CD4-positive, alpha-beta T cell (primary cell): ENCODE measurements at regions not wholly inside any gene's neighbourhood (a gene's known extent, or its start where the extent isn't known, plus 50 kb on each side); places are given as distances from the start of the nearest gene placed in this dataset.

Source experiments
- ATAC-seq: fragments of 200-7000 bp; cut with Tn5 transposase; one replicate; pipeline ENCODE4 v1.10.0; 2022; ENCODE audit warnings: mild to moderate bottlenecking; ENCODE audit not compliant: poor library complexity
- CTCF ChIA-PET: fragments of 350-600 bp; sonication (Branson Sonifier 250); formaldehyde crosslinking; loops from one replicate; lab custom pipeline; 2021; ENCODE audit warnings: antibody characterized with exemption, inconsistent platforms; lab: Charles Lee
- POLR2A ChIA-PET: fragments of 350-600 bp; sonication (Branson Sonifier 250); formaldehyde crosslinking; loops from one replicate; lab custom pipeline; 2021; ENCODE audit warnings: antibody characterized with exemption, inconsistent platforms; lab: Charles Lee
- DNase-seq, 14 experiments: peaks; one replicate each; pipeline ENCODE4 v3.0.0-alpha.2; 2013 to 2020; ENCODE audit warnings: mixed read lengths in 2 of 14
- H3K27ac ChIP-seq, 2 donors: one replicate each; pipeline versions ENCODE4 v1.5.1 to v1.7.0; 2013; ENCODE audit warnings: low read length in 2 of 2, low read depth in 1 of 2, mild to moderate bottlenecking in 1 of 2
- H3K27me3 ChIP-seq, 2 experiments: 1 replicate in 1 of 2; 2 replicates in 1 of 2; pipeline versions ENCODE4 v1.6.1 to v1.7.0; 2013; ENCODE audit warnings: low read length in 2 of 2, control low read depth in 1 of 2, mild to moderate bottlenecking in 1 of 2, moderate library complexity in 1 of 2; ENCODE audit not compliant: insufficient read depth in 2 of 2, control insufficient read depth in 1 of 2
- H3K36me3 ChIP-seq: one replicate; pipeline ENCODE4 v1.6.1; 2013; ENCODE audit warnings: low read length, control low read depth; ENCODE audit not compliant: insufficient read depth
- H3K4me1 ChIP-seq: one replicate; pipeline ENCODE4 v1.6.1; 2013; ENCODE audit warnings: low read length, control low read depth; ENCODE audit not compliant: insufficient read depth
- H3K4me3 ChIP-seq: one replicate; pipeline ENCODE4 v1.5.1; 2013; ENCODE audit warnings: mild to moderate bottlenecking, low read length, moderate library complexity
- H3K9me3 ChIP-seq, 2 experiments: 1 replicate in 1 of 2; 2 replicates in 1 of 2; pipeline versions ENCODE4 v1.6.1 to v1.7.0; 2013; ENCODE audit warnings: low read length in 2 of 2, mild to moderate bottlenecking in 2 of 2, control low read depth in 1 of 2, moderate library complexity in 1 of 2; ENCODE audit not compliant: control insufficient read depth in 1 of 2, insufficient read depth in 1 of 2
- H3K27ac Mint-ChIP-seq: one replicate; pipeline ENCODE4 v1.8.0; 2020; ENCODE audit warnings: mixed read lengths
- H3K27me3 Mint-ChIP-seq: one replicate; pipeline ENCODE4 v1.8.0; 2021; ENCODE audit warnings: mixed read lengths
- H3K36me3 Mint-ChIP-seq: one replicate; pipeline ENCODE4 v1.8.0; 2021; ENCODE audit warnings: low read depth, mixed read lengths
- H3K4me1 Mint-ChIP-seq: one replicate; pipeline ENCODE4 v1.8.0; 2021; ENCODE audit warnings: low read depth, mixed read lengths
- H3K4me3 Mint-ChIP-seq: one replicate; pipeline ENCODE4 v1.8.0; 2020; ENCODE audit warnings: mild to moderate bottlenecking, mixed read lengths
- H3K9me3 Mint-ChIP-seq: one replicate; pipeline ENCODE4 v1.8.0; 2020; ENCODE audit warnings: mixed read lengths
- CTCF ChIP-seq: fragments of 200-600 bp; IDR thresholded peaks from one replicate; pipeline ENCODE4 v1.8.0; 2022; ENCODE audit warnings: antibody characterized with exemption, mild to moderate bottlenecking
- intact Hi-C, 2 experiments: fragments of 100-400 bp; cut with DNase I in 1 of 2; cut with micrococcal nuclease in 1 of 2; formaldehyde crosslinking; loops; one replicate each; pipeline versions ENCODE4 v1.15.1 to v1.9.0; 2023 to 2025; cut with DNase I, micrococcal nuclease

GRCh38 chr16:6625606-6626005, 707.0 kb upstream of the RBFOX1 start:
- Histone ChIP-seq H3K36me3 (no peaks in the 10 kb centered on the region), H3K27ac (no peak overlapping the region), H3K4me3 (no peak overlapping the region), H3K27me3 (no peaks in the 10 kb centered on the region), H3K4me1 (no peaks in the 10 kb centered on the region), H3K9me3 (peaks cover 0 to 9% of the 10 kb centered on the region in 2 experiments)
- H3K4me3 Mint-ChIP-seq: no peak overlapping the region
- no peak overlapping the region for H3K27ac Mint-ChIP-seq
- no peaks in the 10 kb centered on the region for H3K27me3 Mint-ChIP-seq
- DNase-seq (no peak), ATAC-seq (no peak)
- H3K4me1 Mint-ChIP-seq: no peaks in the 10 kb centered on the region
- H3K36me3 Mint-ChIP-seq: no peaks in the 10 kb centered on the region
- ChIA-PET CTCF (no interaction called here), POLR2A (no interaction called here)
- intact Hi-C loops: no loop called here
- no peak for TF ChIP-seq CTCF
- no peaks in the 10 kb centered on the region for H3K9me3 Mint-ChIP-seq

- Mint-ChIP-seq H3K27ac (no peak overlapping the region), H3K4me1 (no peaks in the 10 kb centered on the region), H3K27me3 (no peaks in the 10 kb centered on the region), H3K9me3 (peaks cover 10% of the 10 kb centered on the region), H3K4me3 (no peak overlapping the region), H3K36me3 (no peaks in the 10 kb centered on the region)
- CTCF ChIA-PET: no interaction called here
- Histone ChIP-seq H3K27me3 (no peaks in the 10 kb centered on the region), H3K27ac (no peak overlapping the region), H3K4me3 (no peak overlapping the region), H3K4me1 (no peaks in the 10 kb centered on the region), H3K9me3 (peaks cover 0 to 6% of the 10 kb centered on the region in 2 experiments), H3K36me3 (no peaks in the 10 kb centered on the region)
- POLR2A ChIA-PET: no interaction called here
- ATAC-seq (no peak), DNase-seq (no peak)
- intact Hi-C loops: no loop called here
- no peak for TF ChIP-seq CTCF
Observed at GRCh38 chr16:6618874-6619273, 713.8 kb upstream of the RBFOX1 start.

- CTCF ChIA-PET: no interaction called here
- Mint-ChIP-seq H3K36me3 (no peaks in the 10 kb centered on the region), H3K9me3 (peaks cover 14% of the 10 kb centered on the region), H3K4me3 (no peak overlapping the region), H3K27ac (no peak overlapping the region), H3K4me1 (no peaks in the 10 kb centered on the region), H3K27me3 (no peaks in the 10 kb centered on the region)
- intact Hi-C loops: no loop called here
- Histone ChIP-seq H3K27me3 (no peaks in the 10 kb centered on the region), H3K36me3 (no peaks in the 10 kb centered on the region), H3K9me3 (peaks cover 0 to 7% of the 10 kb centered on the region in 2 experiments), H3K4me1 (no peaks in the 10 kb centered on the region), H3K27ac (no peak overlapping the region), H3K4me3 (no peak overlapping the region)
- TF ChIP-seq CTCF: no peak
- ATAC-seq (no peak), DNase-seq (no peak)
- POLR2A ChIA-PET: no interaction called here
Observed at GRCh38 chr16:6616746-6617145, 715.9 kb upstream of the RBFOX1 start.
